MV-4-11 (cell line): ENCODE measurements at regions not wholly inside any gene's neighbourhood (a gene's known extent, or its start where the extent isn't known, plus 50 kb on each side); places are given as distances from the start of the nearest gene placed in this dataset.
"Not testable (repeated sequence)": the region's sequence is repeated elsewhere in the genome, so short reads cannot be mapped to it uniquely, and the experiment has no call there.

Experiments
- DNase-seq: peaks from one replicate; lab custom pipeline; 2025; lab: John Stamatoyannopoulos, UW

DNA sequence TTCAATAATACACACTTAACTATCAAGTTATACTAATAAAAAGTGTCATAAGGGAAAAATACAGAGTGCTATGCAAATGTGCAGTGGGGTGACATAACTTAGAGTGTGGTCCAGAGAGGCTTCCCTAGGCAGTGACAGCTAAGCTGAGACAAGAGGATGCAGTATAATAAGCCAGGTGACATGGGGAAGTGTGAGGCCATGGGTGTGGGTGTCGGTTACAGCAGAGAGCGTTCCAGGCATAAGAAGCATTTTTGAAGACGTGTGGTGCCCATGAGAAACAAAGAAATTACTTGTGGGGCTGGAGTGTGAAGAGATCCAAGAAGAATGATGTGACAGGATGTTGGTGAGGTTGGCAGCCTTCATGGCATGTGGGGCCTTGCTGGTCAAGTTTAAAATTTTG is 78.1 kb upstream of the PICALM start:
- DNase-seq = no peak

DNA sequence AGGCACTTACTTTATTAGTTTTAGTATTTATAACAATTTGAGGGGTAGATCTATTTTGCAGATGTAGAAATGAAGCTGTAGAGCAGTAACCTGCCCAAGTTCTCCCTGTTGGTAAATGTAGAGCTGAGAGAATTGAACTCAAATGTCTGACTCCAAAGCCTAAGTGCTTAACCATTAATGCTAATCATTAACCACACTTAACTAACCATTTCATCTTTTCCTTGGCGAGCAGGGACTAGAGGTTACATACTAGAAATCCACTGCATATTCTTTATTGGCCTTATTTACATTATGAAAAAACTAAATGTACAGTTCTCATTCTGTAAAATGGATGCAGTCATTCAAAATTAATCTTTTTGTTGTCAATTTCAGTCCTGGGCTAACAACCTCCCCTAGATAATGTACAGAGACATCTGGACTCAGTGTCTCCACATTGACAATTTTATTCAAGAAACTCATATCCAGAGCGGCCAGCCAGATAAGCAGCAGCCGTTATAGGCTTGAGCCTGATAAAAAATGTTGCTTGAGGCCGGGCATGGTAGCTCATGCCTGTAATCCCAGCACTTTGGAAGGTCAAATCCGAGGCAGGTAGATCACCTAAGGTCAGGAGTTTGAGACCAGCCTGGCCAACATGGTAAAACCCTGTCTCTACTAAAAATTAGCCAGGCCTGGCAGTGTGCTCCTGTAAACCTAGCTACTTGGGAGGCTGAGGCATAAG is 76.7 kb upstream of the PICALM start:
- DNase-seq = no peak

GRCh38 chr11:86144846-86145245 is 76.0 kb upstream of the PICALM start:
- DNase-seq = no peak

DNA sequence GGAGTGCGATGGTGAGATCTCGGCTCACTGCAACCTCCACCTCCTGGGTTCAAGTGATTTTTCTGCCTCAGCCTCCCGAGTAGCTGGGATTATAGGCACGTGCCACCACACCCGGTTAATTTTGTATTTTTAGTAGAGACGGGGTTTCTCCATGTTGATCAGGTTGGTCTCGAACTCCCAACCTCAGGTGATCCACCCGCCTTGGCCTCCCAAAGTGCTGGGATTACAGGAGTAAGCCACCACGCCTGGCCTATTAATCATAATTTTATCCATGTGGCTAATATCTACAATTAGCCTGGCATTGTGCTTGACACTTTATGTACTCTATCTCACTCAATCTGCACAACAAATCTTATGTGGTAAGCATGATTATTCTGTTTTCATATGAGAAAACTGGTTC is 75.2 kb upstream of the PICALM start:
- DNase-seq = not testable (repeated sequence)

GRCh38 chr11:86143087-86144030 is 74.5 kb upstream of the PICALM start:
- DNase-seq = peak; percentile 92

GRCh38 chr11:86142170-86142569 is 73.3 kb upstream of the PICALM start:
- DNase-seq = no peak

GRCh38 chr11:86141727-86142126 is 72.8 kb upstream of the PICALM start:
- peak; percentile 96 for DNase-seq

GRCh38 chr11:86140334-86140990 is 71.6 kb upstream of the PICALM start:
- no peak for DNase-seq

GRCh38 chr11:86138958-86139357 is 70.1 kb upstream of the PICALM start:
- peak; percentile 94 for DNase-seq

GRCh38 chr11:86136538-86136937 is 67.7 kb upstream of the PICALM start:
- no peak for DNase-seq

DNA sequence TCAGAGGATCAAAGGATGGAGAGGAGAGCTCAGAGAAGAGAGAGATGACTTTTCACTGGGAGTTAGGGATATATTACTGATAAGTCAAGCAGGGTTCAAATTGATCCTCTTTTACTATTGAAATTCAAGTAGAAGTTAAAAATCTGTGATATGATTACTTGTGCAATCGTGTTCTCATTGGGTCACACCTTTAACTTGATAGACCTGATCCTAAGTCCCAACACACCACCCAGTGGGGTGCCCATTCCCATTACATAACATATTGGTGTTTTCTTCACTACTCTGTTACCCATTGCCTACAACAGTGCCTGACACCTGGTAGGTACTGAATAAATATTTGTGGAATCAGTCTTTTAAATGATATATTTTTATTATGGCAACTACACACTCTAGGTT is 66.4 kb upstream of the PICALM start:
- no peak for DNase-seq

DNA sequence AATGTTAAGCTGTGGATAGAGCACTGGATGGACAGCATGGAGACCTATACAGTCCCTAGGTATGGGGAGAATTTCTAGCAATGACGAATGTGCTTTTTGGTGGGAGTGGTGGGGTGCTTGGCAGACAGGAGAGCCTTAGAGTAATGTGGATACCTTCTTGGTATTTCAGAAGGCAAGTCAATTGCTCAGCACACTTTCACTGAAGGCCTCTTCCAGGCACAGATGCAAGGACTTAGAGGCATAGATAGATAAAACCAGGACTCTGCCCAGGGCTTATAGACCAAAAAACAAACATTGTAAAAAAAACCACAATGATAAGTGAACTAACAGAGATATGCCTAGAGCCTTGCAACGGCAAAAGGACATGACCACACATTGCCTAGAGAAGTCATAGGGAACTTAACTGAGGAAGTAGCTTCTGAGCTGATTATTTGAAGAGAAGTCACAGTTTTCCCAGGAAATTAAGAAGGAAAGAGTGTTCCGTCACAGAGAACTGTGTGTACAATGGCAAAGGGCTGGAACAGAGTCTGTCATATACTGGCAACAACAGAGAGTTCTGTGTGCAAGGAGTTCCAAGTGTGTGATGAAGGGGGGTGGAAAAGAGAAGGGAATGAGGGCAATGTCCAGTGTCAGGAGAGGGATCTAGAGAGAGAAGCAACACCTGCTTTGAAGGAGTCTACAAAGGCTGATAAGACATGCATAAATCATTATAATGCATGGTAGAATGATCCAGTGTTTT is 65.9 kb upstream of the PICALM start:
- peak; percentile 80 for DNase-seq

GRCh38 chr11:86132667-86133249 is 63.9 kb upstream of the PICALM start:
- DNase-seq = no peak

DNA sequence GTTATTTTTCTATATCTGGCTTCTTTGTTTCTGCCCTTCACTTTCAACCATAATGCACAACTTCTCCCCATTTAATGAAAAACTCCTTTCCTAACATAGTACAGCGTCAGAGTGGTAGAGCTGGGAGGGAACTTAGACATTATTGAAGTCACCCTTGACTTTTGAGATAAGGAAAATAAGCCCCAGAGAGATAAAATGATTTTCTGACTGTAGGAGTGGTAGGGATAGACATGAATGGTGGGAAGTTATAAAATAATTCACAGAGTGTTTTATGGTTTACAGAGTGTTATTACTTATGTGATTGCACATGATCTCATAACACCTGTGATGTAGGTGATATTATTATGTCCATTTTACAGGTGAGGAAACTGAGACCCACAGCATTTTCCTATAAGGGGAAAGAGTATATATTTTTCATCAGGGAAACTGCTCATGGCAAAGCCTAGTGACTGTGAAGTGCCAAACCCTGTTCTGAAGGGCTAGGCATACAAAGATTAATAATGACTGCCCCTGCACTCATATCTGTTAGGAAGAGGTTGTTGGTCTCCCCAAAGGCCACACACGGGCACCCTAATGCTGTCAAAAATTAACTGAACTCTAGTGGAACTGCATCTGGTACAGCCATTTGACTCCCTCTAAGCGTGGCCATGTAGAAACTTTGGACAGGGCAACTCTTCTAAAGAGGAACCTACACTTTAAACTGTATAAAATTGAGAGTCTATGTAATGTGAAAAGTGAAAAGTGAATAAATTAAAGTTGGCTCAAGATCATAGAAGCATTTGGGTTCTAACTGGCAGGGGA is 61.1 kb upstream of the PICALM start:
- no peak for DNase-seq

DNA sequence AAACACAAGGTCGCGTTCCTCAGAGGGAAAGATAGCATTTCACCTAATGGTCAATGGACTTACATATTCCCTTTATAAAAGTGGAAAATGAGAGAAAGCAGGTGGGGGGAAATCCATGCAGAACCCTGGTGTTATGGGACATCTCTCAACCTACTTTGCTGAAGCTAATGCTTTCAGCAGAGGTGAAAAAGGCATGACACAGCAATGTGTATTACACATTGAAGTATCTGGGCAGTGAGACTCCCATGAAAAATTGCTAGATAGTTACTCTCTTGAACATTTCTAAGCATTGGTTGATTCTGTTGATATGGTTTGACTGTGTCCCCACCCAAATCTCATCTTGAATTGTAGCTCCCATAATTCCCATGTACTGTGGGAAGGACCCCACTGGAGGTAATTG is 60.0 kb upstream of the PICALM start:
- no peak for DNase-seq

GRCh38 chr11:86126862-86127261 is 58.0 kb upstream of the PICALM start:
- DNase-seq = no peak

GRCh38 chr11:86124251-86125233 is 55.7 kb upstream of the PICALM start:
- no peak for DNase-seq

GRCh38 chr11:86122773-86123172 is 53.9 kb upstream of the PICALM start:
- DNase-seq = no peak

DNA sequence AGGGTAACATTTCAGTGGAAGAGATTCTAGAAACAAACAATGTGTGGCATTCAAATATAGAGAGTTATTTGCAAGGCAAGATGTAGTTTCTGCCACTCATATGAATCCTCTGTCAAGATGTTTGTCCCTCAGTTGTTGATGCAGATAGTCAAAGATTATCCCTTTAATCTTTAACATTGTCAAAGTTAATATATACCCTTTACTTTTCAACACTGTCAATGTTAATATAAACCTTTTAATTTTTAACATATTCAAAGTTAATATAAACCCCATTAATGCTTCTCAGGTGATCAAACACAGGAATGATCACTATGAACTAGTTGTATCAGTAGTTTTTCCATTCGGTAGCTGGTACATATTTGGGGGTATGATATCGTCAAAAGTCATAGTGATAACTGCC is 51.9 kb upstream of the PICALM start:
- no peak for DNase-seq

GRCh38 chr11:86119906-86120305 is 51.0 kb upstream of the PICALM start:
- no peak for DNase-seq
